IMR-90 (cell line): ENCODE measurements at regions not wholly inside any gene's neighbourhood (a gene's known extent, or its start where the extent isn't known, plus 50 kb on each side); places are given as distances from the start of the nearest gene placed in this dataset.

Experiments
- ATAC-seq: fragments of 200-7000 bp; cut with Tn5 transposase; 2 replicates; pipeline ENCODE4 v1.9.1; 2020; ENCODE audit warnings: low read depth, mild to moderate bottlenecking, moderate library complexity
- BruUV-seq: library from RNA; stranded (reverse); fragments of 400-500 nt; replicated peaks from 2 replicates; lab custom pipeline; 2021; lab: Mats Ljungman, UMichigan
- CTCF ChIA-PET: fragments of 300-600 bp; formaldehyde crosslinking; extraction: SDS; loops from one replicate; lab custom pipeline; 2021; ENCODE audit warnings: antibody characterized with exemption; lab: Yijun Ruan, JAX
- POLR2A ChIA-PET: fragments of 300-600 bp; sonication (Branson Sonifier 250); formaldehyde crosslinking; loops from one replicate; lab custom pipeline; 2022; ENCODE audit warnings: antibody characterized with exemption; ENCODE audit not compliant: unreplicated experiment; lab: Charles Lee
- DNase-seq: peaks from one replicate; pipeline ENCODE4 v3.0.0; 2013
- H2AFZ ChIP-seq: replicated peaks from 2 replicates; pipeline ENCODE3; 2013; ENCODE audit warnings: low read length, mild to moderate bottlenecking; ENCODE audit not compliant: poor library complexity
- H2AK5ac ChIP-seq: 2 replicates; pipeline ENCODE4 v1.6.1; 2013; ENCODE audit warnings: low read depth, low read length, inconsistent platforms
- H2AK9ac ChIP-seq: replicated peaks from 2 replicates; pipeline ENCODE3; 2013; ENCODE audit warnings: mild to moderate bottlenecking, low read depth, low read length, moderate library complexity; ENCODE audit not compliant: poor library complexity
- H2BK120ac ChIP-seq: 2 replicates; pipeline ENCODE4 v1.6.1; 2013; ENCODE audit warnings: low read depth, low read length, inconsistent platforms
- H2BK15ac ChIP-seq: 3 replicates; pipeline ENCODE4 v1.6.1; 2013; ENCODE audit warnings: low read depth, low read length, inconsistent platforms
- H2BK20ac ChIP-seq: 2 replicates; pipeline ENCODE4 v1.6.1; 2013; ENCODE audit warnings: low read depth, mild to moderate bottlenecking, inconsistent platforms, low read length, moderate library complexity
- H2BK5ac ChIP-seq: 2 replicates; pipeline ENCODE4 v1.6.1; 2013; ENCODE audit warnings: mild to moderate bottlenecking, low read depth, low read length, inconsistent platforms; ENCODE audit not compliant: poor library complexity, severe bottlenecking
- H3K14ac ChIP-seq: replicated peaks from 2 replicates; pipeline ENCODE4 v1.6.1; 2013; ENCODE audit warnings: low read depth, low read length, inconsistent platforms
- H3K18ac ChIP-seq: 2 replicates; pipeline ENCODE4 v1.6.1; 2013; ENCODE audit warnings: low read depth, low read length, control low read depth
- H3K23ac ChIP-seq: 2 replicates; pipeline ENCODE4 v1.6.1; 2013; ENCODE audit warnings: low read depth, low read length, inconsistent platforms
- H3K27ac ChIP-seq: 2 replicates; pipeline ENCODE4 v1.5.1; 2013; ENCODE audit warnings: mild to moderate bottlenecking, control low read depth, low read length; ENCODE audit not compliant: insufficient read depth
- H3K27me3 ChIP-seq: 2 replicates; pipeline ENCODE4 v1.6.1; 2013; ENCODE audit warnings: low read length; ENCODE audit not compliant: control insufficient read depth, insufficient read depth
- H3K36me3 ChIP-seq: 2 replicates; pipeline ENCODE4 v1.6.1; 2013; ENCODE audit warnings: low read length, mixed read lengths; ENCODE audit not compliant: control insufficient read depth, insufficient read depth
- H3K4ac ChIP-seq: 2 replicates; pipeline ENCODE4 v1.6.1; 2013; ENCODE audit warnings: low read depth, low read length, inconsistent platforms
- H3K4me1 ChIP-seq: 2 replicates; pipeline ENCODE4 v1.6.1; 2013; ENCODE audit warnings: low read length, mixed read lengths; ENCODE audit not compliant: control insufficient read depth, insufficient read depth
- H3K4me2 ChIP-seq: 2 replicates; pipeline ENCODE4 v1.6.1; 2013; ENCODE audit warnings: low read depth, mild to moderate bottlenecking, control low read depth, low read length, moderate library complexity
- H3K4me3 ChIP-seq: 2 replicates; pipeline ENCODE4 v1.5.1; 2013; ENCODE audit warnings: low read depth, mild to moderate bottlenecking, control low read depth, low read length, moderate library complexity; ENCODE audit not compliant: insufficient read depth
- H3K56ac ChIP-seq: 2 replicates; pipeline ENCODE4 v1.6.1; 2013; ENCODE audit warnings: low read length, inconsistent platforms; ENCODE audit not compliant: insufficient read depth; ENCODE audit errors: extremely low read depth
- H3K79me1 ChIP-seq, 2 experiments: 2 replicates each; pipeline ENCODE4 v1.6.1; 2013; ENCODE audit warnings: low read length in 2 of 2, inconsistent platforms in 1 of 2, low read depth in 1 of 2
- H3K9ac ChIP-seq: 2 replicates; pipeline ENCODE4 v1.6.1; 2013; ENCODE audit warnings: low read depth, low read length, control low read depth
- H3K9me1 ChIP-seq: 2 replicates; pipeline ENCODE4 v1.6.1; 2013; ENCODE audit warnings: low read length, inconsistent platforms; ENCODE audit not compliant: insufficient read depth
- H3K9me3 ChIP-seq: 2 replicates; pipeline ENCODE4 v1.6.1; 2013; ENCODE audit warnings: low read length; ENCODE audit not compliant: control insufficient read depth, insufficient read depth
- H4K20me1 ChIP-seq: 2 replicates; pipeline ENCODE4 v1.6.1; 2013; ENCODE audit warnings: low read length, inconsistent platforms; ENCODE audit not compliant: insufficient read depth
- H4K5ac ChIP-seq: 2 replicates; pipeline ENCODE4 v1.6.1; 2013; ENCODE audit warnings: mild to moderate bottlenecking, low read depth, low read length, control low read depth
- H4K8ac ChIP-seq, 2 experiments: 2 replicates each; pipeline ENCODE4 v1.6.1; 2013; ENCODE audit warnings: low read depth in 2 of 2, low read length in 2 of 2, control low read depth in 1 of 2, inconsistent platforms in 1 of 2
- H4K91ac ChIP-seq: 2 replicates; pipeline ENCODE4 v1.6.1; 2013; ENCODE audit warnings: low read depth, low read length, inconsistent platforms; ENCODE audit not compliant: insufficient read depth
- CEBPB ChIP-seq: IDR thresholded peaks from 2 replicates; pipeline ENCODE4 v1.6.1; 2012; ENCODE audit warnings: low read depth, low read length, improper control_type of control experiment
- CHD1 ChIP-seq: IDR thresholded peaks from 2 replicates; pipeline ENCODE4 v1.6.1; 2012; ENCODE audit warnings: low read depth, low read length, improper control_type of control experiment
- CTCF ChIP-seq: conservative IDR thresholded peaks from 2 replicates; pipeline ENCODE4 v1.5.1; 2012; ENCODE audit warnings: mild to moderate bottlenecking, low read depth, low read length, improper control_type of control experiment
- MAFK ChIP-seq: IDR thresholded peaks from 2 replicates; pipeline ENCODE4 v1.6.1; 2012; ENCODE audit warnings: low read depth, low read length, improper control_type of control experiment
- MXI1 ChIP-seq: IDR thresholded peaks from 2 replicates; pipeline ENCODE4 v1.6.1; 2012; ENCODE audit warnings: low read depth, mild to moderate bottlenecking, low read length, moderate library complexity, borderline replicate concordance
- POLR2A ChIP-seq: IDR thresholded peaks from 2 replicates; pipeline ENCODE4 v1.6.1; 2012; ENCODE audit warnings: mild to moderate bottlenecking, low read depth, low read length
- RCOR1 ChIP-seq: IDR thresholded peaks from 2 replicates; pipeline ENCODE4 v1.6.1; 2012; ENCODE audit warnings: mild to moderate bottlenecking, low read length, improper control_type of control experiment; ENCODE audit not compliant: insufficient replicate concordance
- RFX5 ChIP-seq: IDR thresholded peaks from 2 replicates; pipeline ENCODE4 v1.8.0; 2012; ENCODE audit warnings: low read depth, mild to moderate bottlenecking, low read length, moderate library complexity
- SMC3 ChIP-seq: fragments of 150-350 bp; IDR thresholded peaks from 2 replicates; pipeline ENCODE4 v1.6.1; 2016; ENCODE audit warnings: low read depth, mild to moderate bottlenecking, antibody characterized with exemption, low read length, moderate library complexity
- USF2 ChIP-seq: fragments of 150-350 bp; IDR thresholded peaks from 2 replicates; pipeline ENCODE4 v1.6.1; 2017; ENCODE audit warnings: mild to moderate bottlenecking, antibody characterized with exemption, low read length, low read depth
- WGBS, 2 experiments: methylation state at CpG; one replicate each; pipeline versions ENCODE4 v1.1.5 to v1.1.7; 2013; ENCODE audit warnings: missing lambda C conversion rate in 2 of 2; ENCODE audit not compliant: insufficient read length in 1 of 2; ENCODE audit errors: extremely low coverage in 2 of 2; 5-methylcytosine and 5-hydroxymethylcytosine counted together
- dilution Hi-C: fragments of 300-500 bp; cut with HindIII; formaldehyde crosslinking; loops from one replicate; pipeline ENCODE4 v1.14.3; 2018; ENCODE audit warnings: low sequenced_read_pairs; ENCODE audit not compliant: unreplicated experiment
- in situ Hi-C: fragments of 300-500 bp; cut with MboI; formaldehyde crosslinking; loops from 3 replicates; pipeline ENCODE4 v1.14.3; 2019; ENCODE audit warnings: low sequenced_read_pairs, inconsistent platforms, mixed read lengths
- intact Hi-C: fragments of 100-400 bp; cut with micrococcal nuclease; formaldehyde crosslinking; loops from 2 replicates; pipeline ENCODE4 v1.10.0; 2022

- in situ Hi-C loops = no loop called here
Observed at GRCh38 chr2:12649602-12650400, 66.9 kb upstream of the TRIB2 start.

More at GRCh38 chr2:12649602-12650400, 66.9 kb upstream of the TRIB2 start:
- no peaks in the 10 kb centered on the region for H3K79me1 ChIP-seq
- H2BK15ac ChIP-seq = no peak overlapping the region
- no peak for DNase-seq
- no peak overlapping the region for H3K14ac ChIP-seq
- H4K8ac ChIP-seq = no peak overlapping the region
- H2AK5ac ChIP-seq = no peak overlapping the region
- H2AK9ac ChIP-seq = no peak overlapping the region
- ATAC-seq = no peak
- no peak overlapping the region for H3K56ac ChIP-seq
- no peak overlapping the region for H3K4me2 ChIP-seq
- TF ChIP-seq SMC3 (no peak), POLR2A (no peak), RFX5 (no peak), CHD1 (no peak), MXI1 (no peak), MAFK (no peak), CEBPB (no peak), CTCF (no peak), RCOR1 (no peak), USF2 (no peak)
- H4K91ac ChIP-seq = no peak overlapping the region
- intact Hi-C loops = no loop called here
- ChIA-PET CTCF (no interaction called here), POLR2A (no interaction called here)
- dilution Hi-C loops = no loop called here
- H3K27ac ChIP-seq = no peak overlapping the region
- H2AFZ ChIP-seq = no peak overlapping the region
- H3K4ac ChIP-seq = no peak overlapping the region
- no peaks in the 10 kb centered on the region for H3K9me3 ChIP-seq
- no peaks in the 10 kb centered on the region for H4K20me1 ChIP-seq
- H3K9ac ChIP-seq = no peak overlapping the region
- no peak overlapping the region for H2BK120ac ChIP-seq
- H3K18ac ChIP-seq = no peak overlapping the region
- H2BK20ac ChIP-seq = no peak overlapping the region
- peaks cover 6% of the 10 kb centered on the region for H3K27me3 ChIP-seq
- no peak overlapping the region for H2BK5ac ChIP-seq
- H3K36me3 ChIP-seq = no peaks in the 10 kb centered on the region
- 88% methylated on average over 5 of the region's 10 CpGs; no CpG with 5 or more reads in 1 of the 2 experiments for WGBS, 2 experiments
- no peak overlapping the region for H3K23ac ChIP-seq
- H3K4me1 ChIP-seq = no peaks in the 10 kb centered on the region
- H3K4me3 ChIP-seq = no peak overlapping the region
- no TSS peak for BruUV-seq
- no peak overlapping the region for H4K5ac ChIP-seq
- no peaks in the 10 kb centered on the region for H3K9me1 ChIP-seq
